SIG-M5 treated with dmso at 0.1 percent for 504 hours (cell line): ENCODE measurements at regions not wholly inside any gene's neighbourhood (a gene's known extent, or its start where the extent isn't known, plus 50 kb on each side); places are given as distances from the start of the nearest gene placed in this dataset.
"Not testable (repeated sequence)": the region's sequence is repeated elsewhere in the genome, so short reads cannot be mapped to it uniquely, and the experiment has no call there.

Experiments
- DNase-seq: peaks from one replicate; lab custom pipeline; 2025; ENCODE audit not compliant: unreplicated experiment; lab: John Stamatoyannopoulos, UW

DNA sequence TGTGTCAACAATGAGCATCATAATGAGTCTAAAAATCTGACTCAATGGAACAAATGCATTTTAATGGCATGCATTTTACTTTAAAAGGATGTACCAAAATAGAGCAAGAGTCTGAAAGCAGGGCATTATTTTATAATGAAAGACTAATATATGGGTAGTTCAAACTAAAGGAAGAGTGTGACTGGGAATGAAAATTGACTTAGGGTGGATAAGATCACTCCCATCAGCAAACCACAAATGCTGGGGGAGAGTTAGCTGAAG is 114.7 kb downstream of the SOX4 start:
- no peak for DNase-seq

DNA sequence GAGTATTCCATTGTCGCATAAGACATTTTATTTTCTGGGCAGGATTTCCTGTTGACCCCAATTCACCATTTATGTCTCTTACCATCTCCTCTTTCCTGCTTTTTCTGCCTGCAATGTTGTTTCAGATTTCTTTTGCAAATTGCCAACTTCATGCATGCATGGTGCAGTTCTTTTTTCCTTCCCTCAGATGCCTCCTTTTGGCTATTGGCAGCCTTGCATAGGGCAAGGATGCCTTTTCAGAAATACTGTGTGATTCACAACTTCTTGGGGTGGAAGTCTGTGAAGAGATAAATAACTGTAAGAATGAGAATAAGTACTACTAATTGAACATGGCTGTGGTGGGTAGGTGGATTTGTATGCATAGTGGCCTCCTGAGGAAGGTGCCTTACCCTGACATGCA is 116.7 kb downstream of the SOX4 start:
- DNase-seq = no peak

DNA sequence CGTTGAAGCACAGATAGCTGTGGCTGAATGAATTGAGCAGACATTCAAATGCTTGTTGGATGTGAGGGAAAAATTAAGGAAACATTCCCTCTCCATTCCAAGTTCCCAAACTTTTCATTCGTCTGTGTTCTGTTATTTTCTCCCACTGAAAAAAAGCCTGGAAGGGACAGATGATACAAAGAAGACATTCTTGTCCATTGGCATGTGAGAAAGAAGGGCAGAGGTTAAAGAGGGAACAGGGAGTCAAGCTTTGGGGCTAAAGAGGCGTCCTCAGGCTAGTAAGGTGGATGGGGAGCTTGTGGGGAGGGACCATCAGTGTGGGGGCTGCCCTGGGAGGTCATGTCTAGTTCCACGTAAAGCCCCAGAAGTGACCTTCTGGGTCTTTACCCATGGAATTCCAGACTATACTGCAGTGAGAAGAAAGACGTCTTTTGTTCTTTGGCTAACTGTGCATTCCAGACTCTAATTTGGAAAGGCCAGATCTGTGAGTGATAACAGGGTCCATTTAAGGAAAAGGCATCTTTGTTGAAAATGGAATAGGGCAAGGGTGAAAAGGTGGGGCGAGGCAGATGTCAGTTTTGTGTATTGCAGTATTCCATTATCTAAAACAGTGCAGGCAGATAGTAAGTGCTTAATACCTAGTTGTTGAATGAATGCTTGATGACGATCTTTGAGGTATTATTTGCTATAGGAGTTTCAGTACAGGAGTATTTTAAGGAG is 117.5 kb downstream of the SOX4 start:
- no peak for DNase-seq

DNA sequence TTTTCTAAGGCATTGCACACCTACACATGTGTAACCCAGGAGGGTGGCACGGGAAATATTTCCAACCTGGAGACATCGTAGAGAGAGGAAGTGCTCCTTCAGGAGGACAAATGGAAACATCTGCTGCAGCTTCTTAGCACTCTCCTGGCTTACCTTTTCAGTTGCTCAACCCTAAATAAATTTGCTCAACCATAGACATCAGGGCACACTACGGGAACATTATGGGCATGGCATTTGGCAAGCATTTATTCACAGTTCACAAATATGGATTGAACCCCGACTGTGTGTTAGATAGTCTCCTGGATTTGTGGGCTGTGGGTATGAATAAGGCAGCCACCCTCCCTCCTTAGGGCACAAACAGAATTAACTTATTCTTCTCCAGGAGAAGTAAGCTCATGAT is 118.7 kb downstream of the SOX4 start:
- no peak for DNase-seq

DNA sequence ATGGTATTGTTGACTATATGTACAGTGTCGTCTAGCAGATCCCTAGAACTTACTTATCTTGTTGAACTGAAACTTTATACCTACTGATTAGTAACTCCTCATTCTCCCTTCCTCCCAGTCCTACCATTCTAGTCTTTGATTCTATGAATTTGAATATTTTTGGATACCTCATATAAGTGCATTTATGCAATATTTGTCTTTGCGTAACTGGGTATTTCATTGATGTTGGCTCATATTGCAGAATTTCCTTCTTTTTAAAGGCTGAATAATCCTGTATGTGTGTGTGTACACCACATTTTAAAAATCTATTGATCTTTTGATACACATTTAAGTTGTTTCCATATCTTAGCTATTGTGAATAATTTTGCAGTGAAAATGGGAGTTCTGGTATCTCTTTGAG is 119.9 kb downstream of the SOX4 start:
- DNase-seq = peak; percentile 15

DNA sequence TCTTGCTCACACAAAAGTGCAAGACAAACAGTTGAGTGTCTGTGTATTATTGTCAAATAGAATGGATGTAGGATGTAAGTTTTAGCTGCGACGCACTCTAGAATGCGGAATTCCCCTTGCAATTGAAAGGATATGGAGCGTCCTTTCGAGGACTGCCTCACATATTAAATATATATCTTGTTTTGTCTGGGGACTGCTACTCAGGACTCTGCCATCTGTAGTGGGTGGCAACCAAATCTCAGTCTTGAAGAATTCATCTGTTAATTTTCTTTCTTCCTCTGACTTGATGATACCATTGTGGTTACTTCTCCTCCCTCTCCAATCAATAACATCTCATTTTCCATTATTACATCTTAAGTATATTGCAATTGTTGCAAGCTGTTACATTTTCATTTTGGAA is 121.6 kb downstream of the SOX4 start:
- no peak for DNase-seq

DNA sequence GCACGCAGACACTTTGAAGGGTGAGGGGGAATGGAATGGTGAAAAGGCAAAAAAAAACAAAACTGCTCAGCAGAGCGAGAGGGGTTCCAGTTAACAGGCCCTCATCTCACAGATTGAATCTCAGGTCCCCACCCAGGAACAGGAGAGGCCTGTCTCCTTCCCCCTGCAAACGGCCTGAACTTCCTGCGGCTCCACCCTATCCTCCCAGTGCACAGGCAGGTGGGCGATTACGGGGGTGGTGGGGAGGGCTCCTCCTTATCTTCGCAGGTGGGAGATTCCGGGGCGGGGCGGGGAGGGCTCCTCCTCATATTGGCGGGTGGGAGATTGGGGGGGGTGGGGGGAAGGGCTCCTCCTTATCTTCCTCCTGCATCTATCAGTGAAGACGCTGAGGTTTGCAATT is 129.0 kb downstream of the SOX4 start:
- no peak for DNase-seq

DNA sequence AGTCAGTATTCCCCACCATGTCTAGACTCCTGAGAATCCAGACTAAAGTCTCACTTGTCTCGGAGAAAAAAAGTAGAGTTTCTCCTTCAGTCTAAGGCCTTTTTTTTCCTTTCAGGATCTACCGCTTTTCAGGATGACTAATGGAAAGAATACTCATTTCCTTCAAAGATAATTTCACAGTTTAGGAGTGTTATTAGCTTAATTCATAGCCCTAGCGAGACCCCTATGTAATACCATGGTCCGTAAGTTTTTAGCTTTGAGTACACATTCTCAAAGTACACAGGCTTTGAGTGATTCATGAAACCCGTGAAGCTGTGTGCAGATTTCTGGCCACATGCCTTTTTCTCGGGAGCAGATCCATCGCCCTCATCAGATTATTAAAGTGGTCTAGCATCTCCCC is 133.1 kb downstream of the SOX4 start:
- DNase-seq = no peak

DNA sequence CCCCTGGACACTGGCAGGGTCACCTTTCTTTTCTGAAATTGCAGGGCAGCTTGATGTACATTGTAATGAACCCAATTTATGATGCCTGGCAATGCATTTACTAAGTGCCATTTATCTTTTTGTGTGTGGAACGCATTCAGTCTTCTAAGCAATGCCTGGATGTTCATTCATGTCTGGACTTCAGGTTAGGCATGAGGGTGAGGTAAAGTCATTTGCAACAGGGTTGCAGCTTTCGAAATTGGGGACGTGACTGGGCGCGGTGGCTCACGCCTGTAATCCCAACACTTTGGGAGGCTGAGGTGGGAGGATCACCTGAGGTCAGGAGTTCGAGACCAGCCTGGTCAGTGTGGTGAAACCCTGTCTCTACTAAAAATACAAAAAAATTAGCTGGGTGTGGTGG is 134.6 kb downstream of the SOX4 start:
- no peak for DNase-seq

DNA sequence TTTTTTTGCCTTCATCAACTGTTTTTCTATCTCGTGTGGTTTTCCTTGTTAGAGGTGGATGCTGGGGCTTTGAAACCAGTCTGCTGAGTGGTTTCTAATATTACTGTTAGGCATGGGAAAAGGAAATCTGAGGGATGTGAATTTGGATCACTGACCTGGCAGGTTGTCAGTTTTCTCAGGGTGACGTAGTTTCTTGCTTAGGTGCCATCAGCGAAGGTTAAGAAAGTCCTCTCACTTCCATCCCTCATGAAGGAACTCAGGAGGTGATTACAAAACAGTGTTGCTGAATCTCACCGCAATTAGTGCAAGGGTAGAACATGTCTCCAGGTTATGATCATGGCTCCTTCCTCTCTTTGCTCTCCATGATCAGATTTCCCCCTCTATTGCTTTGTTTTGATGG is 135.9 kb downstream of the SOX4 start:
- no peak for DNase-seq

DNA sequence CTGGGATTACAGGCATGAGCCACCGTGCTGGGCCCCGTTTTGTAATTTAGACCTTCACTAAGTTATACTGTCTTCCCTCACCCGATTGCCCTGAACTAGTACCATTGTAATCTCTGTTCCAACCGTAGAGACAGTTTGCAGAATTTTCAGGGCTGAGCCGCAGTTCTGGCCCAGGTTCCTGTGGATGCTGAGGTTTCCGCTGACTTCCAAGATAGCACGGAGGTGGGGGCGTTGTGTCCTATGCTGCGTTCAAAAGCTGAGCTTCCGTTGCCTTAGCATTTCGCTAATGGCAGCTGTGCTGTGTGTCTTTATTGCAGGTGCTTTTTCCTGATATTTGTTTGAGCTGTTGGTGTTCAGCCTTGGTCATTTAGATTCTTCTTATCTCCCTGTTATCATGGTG is 137.0 kb downstream of the SOX4 start:
- no peak for DNase-seq

DNA sequence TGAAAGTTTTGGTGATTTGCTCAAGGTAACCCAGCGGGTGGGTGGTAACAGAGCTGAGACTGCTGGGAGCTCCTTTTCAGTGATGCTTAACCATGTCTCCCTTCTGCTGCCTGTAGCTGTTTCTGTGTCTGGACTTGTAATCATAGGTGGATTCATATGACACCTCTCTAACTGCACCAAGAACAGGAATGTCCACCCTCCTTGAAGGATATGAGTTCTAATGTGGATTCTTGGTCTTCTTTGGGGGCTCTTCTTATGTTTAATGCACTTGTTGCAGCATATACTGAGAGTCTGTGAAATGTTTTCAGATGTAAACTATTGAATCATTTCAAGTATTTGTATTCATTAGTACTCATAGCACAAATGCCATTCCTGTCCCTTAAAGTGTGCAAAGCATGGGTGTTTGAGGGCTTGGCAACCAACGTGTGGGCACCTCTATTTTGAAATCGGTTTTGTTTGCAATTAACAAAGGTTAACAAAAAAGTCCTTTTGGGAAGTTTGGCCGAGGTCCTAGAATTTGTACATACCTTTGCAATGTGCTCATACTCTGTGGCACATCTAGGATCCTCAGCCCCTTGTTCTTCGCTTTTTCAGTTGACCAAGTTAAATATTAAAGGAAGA is 138.0 kb downstream of the SOX4 start:
- DNase-seq = no peak

DNA sequence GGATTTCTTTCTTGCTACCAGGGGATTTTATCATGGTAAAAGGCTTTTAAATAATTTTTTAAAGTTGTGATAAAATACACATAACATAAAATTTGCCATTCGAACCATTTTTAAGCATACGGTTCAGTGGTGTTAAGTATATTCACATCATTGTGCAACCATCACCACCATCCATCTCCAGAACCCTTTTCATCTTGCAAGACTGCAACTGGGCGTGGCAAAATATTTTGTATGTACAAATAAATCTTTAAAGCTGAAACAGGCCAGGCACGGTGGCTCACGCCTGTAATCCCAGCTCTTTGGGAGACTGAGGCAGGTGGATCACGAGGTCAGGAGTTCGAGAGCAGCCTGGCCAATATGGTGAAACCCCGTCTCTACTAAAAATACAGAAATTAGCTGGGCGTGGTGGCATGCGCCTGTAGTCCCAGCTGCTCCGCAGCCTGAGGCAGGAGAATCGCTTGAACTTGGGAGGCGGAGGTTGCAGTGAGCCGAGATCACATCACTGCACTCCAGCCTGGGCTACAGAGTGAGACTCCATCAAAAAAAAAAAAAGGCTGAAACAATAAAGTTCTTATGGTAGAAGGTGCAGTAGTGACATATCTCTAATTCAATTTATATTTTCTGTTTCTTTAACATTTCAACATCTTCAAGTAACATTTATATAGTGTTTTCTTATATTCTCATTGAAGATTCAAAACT is 138.6 kb downstream of the SOX4 start:
- not testable (repeated sequence) for DNase-seq

DNA sequence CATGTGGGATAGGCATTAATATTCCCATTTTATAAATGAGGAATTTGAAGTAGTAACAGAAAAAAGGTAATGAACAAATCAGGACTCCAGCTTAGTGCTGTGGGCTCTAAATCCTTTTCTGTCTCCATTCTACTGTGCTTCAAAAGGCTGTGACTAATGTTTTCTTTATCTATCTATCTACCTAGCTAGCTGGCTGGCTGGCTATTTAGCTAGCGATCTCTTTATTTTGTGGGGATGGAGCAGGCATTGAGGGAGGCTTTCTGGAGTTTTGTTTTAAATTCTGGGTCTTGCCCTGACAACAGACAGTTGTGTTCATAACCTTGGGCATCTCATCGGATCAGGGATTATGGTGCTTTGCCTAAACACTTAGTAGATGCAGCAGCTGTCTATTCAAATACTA is 139.2 kb downstream of the SOX4 start:
- DNase-seq = no peak

DNA sequence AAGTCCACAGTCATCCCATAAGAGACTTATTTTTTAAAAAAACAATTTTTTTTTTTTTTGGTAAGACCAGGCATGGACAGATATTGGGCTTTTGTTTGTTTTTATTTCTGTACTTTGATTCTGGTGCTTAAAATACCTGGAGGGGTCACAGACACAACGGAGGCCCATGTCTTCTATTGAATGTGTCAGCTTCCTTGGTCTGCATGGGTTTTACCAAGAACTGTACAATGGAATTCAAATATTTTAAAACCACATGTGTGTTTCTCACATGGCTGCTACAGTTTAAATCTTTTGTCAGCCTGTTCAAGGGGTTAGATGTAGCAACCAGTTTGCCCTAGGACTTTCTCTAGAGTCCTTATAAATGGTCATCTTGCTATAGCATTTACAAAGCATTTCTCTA is 139.8 kb downstream of the SOX4 start:
- no peak for DNase-seq

DNA sequence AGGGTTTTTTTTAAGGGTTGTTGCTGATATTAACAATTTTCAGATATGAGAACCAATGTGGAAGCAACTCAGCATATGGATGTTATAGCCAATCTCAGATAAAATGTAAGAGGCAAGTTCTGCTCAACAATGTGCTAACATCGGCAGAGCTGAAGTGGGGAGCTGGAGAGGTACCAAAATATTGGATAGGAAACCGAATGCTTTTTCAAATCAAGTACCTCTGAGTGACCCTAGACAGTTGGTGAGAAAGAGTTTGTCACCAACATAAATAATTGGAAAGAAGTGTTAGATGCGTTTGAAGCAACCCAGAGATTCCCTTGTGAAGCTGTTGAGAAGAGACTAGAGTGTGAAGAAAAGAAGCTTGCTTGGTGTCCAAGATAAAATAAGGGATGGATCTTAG is 140.7 kb downstream of the SOX4 start:
- no peak for DNase-seq

DNA sequence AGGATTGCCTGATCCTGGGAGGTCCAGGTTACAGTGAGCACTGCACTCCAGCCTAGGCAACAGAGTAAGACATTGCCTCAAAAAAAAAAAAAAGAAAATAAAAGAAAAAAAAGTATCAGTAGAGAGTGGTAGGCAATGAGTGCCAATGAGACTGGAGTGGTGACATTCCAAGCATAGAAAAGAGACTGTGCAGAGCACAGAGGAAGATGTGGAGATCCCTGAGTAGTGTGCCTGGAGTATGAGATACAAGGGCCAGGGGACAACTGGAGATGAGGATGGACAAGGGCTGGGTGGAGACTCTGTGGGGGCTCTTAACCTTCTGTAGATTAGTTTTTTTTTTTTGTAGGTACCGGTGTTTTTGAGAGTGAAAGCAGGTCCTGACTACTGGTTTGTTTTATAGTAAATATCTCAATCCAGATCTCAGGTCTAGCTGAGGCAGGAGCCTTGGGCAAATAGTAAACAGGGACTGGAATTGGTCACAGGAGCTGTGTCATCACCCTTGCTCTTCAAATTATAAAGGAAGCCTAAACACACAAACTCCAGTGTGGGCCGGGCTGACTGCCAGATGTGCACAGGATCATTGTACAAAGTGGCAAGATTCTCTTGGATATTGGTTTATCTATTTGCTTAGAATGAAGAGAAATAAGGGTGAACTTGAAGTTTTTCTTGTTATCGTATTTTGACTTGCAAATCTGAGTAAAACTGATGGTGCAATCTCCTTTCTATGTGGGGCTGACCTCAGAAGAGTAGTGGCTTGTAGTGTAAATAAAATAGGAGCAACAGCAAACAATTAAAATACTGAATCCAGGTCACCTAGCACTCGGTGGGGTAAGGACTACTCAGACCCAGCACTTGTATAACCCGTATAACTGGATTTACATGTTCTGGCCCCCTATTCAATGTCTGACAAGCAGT is 144.9 kb downstream of the SOX4 start:
- peak; percentile 16 for DNase-seq

DNA sequence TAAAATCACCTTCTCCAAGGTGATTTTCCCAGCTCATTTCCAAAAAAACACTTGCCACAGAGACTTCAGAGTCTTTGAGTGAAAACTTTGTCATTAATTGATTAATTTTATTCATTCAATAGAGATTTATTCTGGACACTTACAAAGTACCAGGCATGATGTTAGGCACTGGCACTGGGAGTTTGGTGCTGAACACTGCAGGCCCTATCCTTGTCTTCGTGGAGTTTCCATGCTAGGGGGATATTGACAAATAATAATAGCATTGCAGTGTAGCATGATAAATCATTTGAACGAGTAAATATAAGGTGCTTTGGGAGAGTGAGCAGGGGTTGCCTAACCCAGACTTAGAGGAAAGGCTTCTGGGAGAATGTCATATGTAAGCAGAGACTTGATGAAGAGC is 145.7 kb downstream of the SOX4 start:
- DNase-seq = no peak

DNA sequence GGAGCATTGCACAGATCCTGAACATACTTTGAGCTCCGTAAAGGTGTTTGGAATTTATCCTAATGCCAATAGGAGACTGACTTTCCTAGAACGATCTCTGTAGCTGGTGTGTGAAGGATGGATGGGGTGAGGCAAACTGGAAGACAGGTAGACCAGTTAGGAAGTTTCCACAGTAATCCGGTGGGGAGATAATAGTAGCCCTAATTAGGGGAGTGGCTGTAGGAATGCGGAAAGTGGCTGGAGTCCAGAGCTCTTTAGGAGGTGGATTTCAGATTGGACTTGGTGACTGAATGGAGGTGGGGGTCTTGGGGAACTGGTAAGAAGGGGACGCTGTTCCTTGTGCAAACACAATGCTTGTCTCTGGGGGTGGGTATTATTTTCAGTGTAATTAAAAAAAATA is 146.3 kb downstream of the SOX4 start:
- DNase-seq = no peak

DNA sequence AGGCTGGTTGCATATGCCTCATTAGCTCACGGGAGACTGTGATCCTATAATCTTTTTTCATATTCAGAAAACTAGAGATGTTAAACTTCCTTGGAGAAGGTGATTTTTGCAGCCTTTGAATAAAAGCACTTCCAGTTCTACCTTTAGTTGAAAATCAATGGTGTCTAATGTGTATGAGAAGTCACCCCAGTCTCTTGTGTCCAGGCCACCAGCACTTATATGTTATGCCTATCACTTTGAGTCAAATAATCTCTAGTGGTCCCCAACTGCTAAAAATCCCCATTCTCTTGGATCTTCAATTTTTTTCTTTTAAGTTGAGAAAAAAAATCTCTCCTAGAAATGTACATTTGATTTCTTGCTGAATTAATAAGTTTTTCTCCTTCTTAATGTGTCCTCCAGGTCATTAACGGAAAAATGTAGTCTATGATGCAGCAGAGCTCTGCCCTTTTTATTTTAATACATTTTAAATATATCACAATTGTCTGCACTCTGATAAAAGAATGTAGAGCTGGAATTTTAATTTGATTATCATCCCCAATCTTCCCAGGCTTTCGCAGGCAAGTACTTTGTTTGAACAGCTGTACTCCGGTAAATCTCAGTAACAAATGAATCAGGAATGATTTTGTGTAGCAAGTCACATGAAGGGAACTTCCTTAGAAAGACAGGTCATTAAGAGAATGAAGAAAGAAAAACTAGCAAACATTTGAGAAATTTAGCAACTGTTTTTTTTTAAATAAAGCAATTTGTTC is 147.0 kb downstream of the SOX4 start:
- DNase-seq = no peak
